Naive thymus-derived CD8-positive, alpha-beta T cell (primary cell): ENCODE measurements at regions not wholly inside any gene's neighbourhood (a gene's known extent, or its start where the extent isn't known, plus 50 kb on each side); places are given as distances from the start of the nearest gene placed in this dataset.

Source experiments
- ATAC-seq, 2 donors: fragments of 150-1000 bp; cut with Tn5 transposase in 1 of 2; sonication (Bioruptor Pico), chemical (Tn5 transposase) in 1 of 2; 1 replicate in 1 of 2; 2 replicates in 1 of 2; pipeline ENCODE4 v1.10.0; 2021; ENCODE audit warnings: mild to moderate bottlenecking in 2 of 2, moderate library complexity in 2 of 2
- POLR2A ChIA-PET: fragments of 350-600 bp; sonication (Branson Sonifier 250); formaldehyde crosslinking; loops from one replicate; lab custom pipeline; 2021; ENCODE audit warnings: antibody characterized with exemption; lab: Charles Lee
- DNase-seq, 10 donors: peaks; one replicate each; pipeline versions ENCODE4 v3.0.0 to v3.0.0-alpha.2; 2020 to 2022
- H3K27ac Mint-ChIP-seq, 10 donors: one replicate each; pipeline ENCODE4 v1.8.0; 2020 to 2022; ENCODE audit warnings: mild to moderate bottlenecking in 10 of 10, mixed read lengths in 10 of 10, moderate library complexity in 4 of 10, inconsistent platforms in 1 of 10
- H3K27me3 Mint-ChIP-seq, 5 donors: one replicate each; pipeline ENCODE4 v1.8.0; 2021 to 2022; ENCODE audit warnings: mixed read lengths in 5 of 5
- H3K36me3 Mint-ChIP-seq, 3 donors: one replicate each; pipeline ENCODE4 v1.8.0; 2020 to 2022; ENCODE audit warnings: mixed read lengths in 3 of 3, mild to moderate bottlenecking in 2 of 3, inconsistent platforms in 1 of 3
- H3K4me1 Mint-ChIP-seq, 4 donors: one replicate each; pipeline ENCODE4 v1.8.0; 2021 to 2022; ENCODE audit warnings: mixed read lengths in 4 of 4
- H3K4me3 Mint-ChIP-seq, 10 donors: one replicate each; pipeline ENCODE4 v1.8.0; 2020 to 2022; ENCODE audit warnings: mild to moderate bottlenecking in 10 of 10, mixed read lengths in 10 of 10, moderate library complexity in 6 of 10, inconsistent platforms in 1 of 10
- H3K9me3 Mint-ChIP-seq, 9 donors: one replicate each; pipeline ENCODE4 v1.8.0; 2020 to 2022; ENCODE audit warnings: mixed read lengths in 9 of 9, mild to moderate bottlenecking in 3 of 9, inconsistent platforms in 1 of 9, moderate library complexity in 1 of 9

DNA sequence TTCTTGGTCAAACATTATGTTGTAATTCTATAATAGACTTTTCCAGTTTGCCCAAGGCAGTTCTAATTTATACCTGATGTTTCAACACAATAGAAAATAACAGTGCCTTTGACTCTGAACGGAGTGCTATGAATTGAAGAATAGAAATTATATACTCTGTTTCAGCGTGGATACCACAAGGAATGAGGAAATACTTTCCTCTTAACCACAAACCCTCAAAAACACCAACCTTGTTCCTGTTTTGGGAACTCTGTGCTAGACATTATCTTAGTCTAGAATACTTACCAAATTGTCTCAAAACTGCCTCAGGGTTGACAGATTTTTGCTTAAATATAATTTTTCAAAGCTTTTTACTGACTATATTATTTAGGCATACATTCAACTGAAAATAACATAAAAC is 1629.3 kb downstream of the MRPL39 start:
- Mint-ChIP-seq H3K4me3 (no peak overlapping the region), H3K27ac (no peak overlapping the region), H3K27me3 (peaks cover 0 to 2% (median 0%) of the 10 kb centered on the region in 5 donors), H3K36me3 (no peaks in the 10 kb centered on the region), H3K4me1 (peaks cover 0 to 17% (median under 1%) of the 10 kb centered on the region in 4 donors), H3K9me3 (peaks cover 0 to 1% (median 0%) of the 10 kb centered on the region in 9 donors)
- no peak for ATAC-seq
- POLR2A ChIA-PET: no interaction called here
- DNase-seq: no peak

DNA sequence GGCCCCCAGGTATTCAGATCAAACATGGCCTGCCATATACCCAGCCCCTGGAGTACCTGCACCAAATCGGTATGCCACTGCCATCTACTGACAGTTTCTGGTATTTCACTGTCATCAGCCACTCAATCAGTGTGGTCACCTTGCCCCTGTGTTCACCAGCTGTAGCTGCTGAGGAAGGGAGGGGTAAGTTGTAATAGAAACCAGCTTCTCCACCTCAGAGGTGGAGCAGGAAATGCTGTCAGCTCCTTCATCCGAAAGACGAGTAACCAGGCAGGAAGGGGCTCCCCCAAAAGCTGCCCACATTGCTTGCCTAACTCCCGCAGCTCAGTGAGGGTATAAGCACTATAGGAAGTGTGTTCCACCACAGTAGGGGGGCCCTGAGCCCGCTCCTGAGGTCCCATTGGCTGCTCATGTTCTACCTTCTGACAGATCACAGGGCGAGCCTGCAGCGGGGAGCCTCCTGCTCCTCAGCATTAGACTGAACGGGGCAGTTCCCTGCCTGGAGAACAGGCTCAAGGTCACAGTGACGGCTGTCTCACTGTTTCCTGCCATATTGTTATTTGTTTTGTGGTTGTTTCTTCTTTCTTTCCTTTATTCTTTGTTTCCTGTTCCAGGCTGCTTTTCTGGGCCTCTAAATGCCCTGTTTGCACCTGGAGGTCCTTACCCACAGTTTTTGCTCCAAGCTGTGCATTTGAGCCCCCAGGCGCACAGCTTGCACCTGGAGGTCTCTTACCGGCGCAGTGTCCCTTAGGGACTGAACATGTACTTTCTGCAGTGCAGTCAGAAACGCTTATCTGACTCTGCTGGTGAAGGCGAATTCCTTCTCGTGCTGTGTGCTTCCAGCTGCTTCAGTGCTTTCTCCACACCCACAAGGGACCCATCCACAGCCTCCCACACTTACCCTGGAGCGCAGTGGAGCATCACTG is 1638.3 kb downstream of the MRPL39 start:
- POLR2A ChIA-PET: interaction anchor here (0.8 kb wide), 1 partner anchor 77 kb away, joined by 3 read pairs; no protein-coding TSS in a partner anchor
- no peaks in the 10 kb centered on the region for H3K27me3 Mint-ChIP-seq
- peak; percentile 90 for ATAC-seq

DNA sequence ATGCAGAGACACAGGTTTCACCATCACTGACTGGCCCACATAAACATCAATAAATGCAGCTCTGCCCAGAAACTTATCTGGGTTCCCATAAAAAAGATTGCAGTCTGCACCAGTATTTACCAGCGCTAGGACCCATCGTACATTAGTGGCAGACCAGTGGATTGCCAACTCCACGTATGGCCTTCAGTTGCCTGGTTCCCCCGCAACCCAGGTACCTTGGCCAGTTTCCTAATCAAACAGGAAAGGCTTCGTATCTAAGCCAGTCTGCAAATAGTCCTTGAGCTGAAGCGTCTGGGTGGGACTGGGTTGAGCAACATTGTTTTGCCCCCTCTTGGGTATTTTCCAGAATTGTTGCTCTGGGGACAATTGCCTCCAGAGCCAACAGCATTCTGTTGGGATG is 1639.3 kb downstream of the MRPL39 start:
- H3K4me1 Mint-ChIP-seq: peaks cover 7 to 33% (median 21%) of the 10 kb centered on the region in 4 donors
- H3K9me3 Mint-ChIP-seq: no peaks in the 10 kb centered on the region
- H3K4me3 Mint-ChIP-seq: peak overlapping the region in 1 of 10 donors; percentile 59
- peak overlapping the region in 9 of 10 donors; percentile 7 to 92 (median 82) for H3K27ac Mint-ChIP-seq
- DNase-seq: no peak
- H3K36me3 Mint-ChIP-seq: no peaks in the 10 kb centered on the region
- POLR2A ChIA-PET: interaction anchor here (0.7 kb wide), 1 partner anchor 326 kb away, joined by 3 read pairs; no protein-coding TSS in a partner anchor
- no peaks in the 10 kb centered on the region for H3K27me3 Mint-ChIP-seq
- ATAC-seq: no peak

More for the DNA sequence above, 1638.3 kb downstream of the MRPL39 start:
- H3K4me1 Mint-ChIP-seq: peaks cover 7 to 33% (median 21%) of the 10 kb centered on the region in 4 donors
- no peaks in the 10 kb centered on the region for H3K9me3 Mint-ChIP-seq
- no peaks in the 10 kb centered on the region for H3K36me3 Mint-ChIP-seq
- peak overlapping the region; percentile 7 to 93 (median 86) for H3K27ac Mint-ChIP-seq
- H3K4me3 Mint-ChIP-seq: peak overlapping the region; percentile 48 to 85 (median 78)
- DNase-seq: peak; percentile 38 to 90 (median 84)

DNA sequence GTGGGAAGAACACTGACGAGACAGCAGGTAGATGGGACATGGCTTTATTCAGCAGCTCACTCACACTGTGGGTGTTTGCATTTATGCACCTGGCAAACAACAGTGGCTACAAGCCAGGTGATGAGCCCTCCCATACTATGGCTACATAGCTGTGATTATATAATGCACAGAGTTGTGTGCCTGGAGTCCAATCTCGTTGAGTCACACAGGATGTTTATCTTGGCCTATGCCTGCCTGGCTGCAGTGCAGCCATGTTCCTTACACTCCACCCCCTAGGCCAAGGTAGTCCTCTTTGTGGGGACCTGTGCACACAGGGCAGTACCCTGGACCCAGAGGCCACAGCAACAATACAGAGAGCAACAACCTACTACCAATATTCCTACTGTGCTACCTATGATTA is 1643.8 kb downstream of the MRPL39 start:
- Mint-ChIP-seq H3K9me3 (no peaks in the 10 kb centered on the region), H3K27me3 (no peaks in the 10 kb centered on the region)

DNA sequence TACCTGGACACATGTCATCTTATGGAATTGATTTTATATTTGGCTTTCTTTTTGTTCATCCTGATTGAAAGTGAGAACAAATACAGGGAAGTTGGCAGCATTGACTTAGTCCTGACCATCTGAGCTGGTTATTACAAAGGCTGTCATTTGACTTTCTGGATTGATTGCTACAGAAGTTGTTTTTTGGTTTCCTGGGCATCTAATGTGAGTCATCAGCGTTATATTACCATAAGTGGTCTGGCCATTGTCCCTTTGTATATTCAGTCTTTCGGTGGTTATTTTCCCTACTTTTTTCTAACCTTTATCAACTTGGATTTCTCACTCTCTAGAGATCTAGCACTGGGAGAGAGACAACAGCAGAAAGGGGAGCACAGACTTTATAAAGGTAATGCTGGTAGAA is 1646.5 kb downstream of the MRPL39 start:
- H3K36me3 Mint-ChIP-seq: no peaks in the 10 kb centered on the region
- H3K27ac Mint-ChIP-seq: no peak overlapping the region
- no peak for ATAC-seq

More for the DNA sequence above, 1643.8 kb downstream of the MRPL39 start:
- Mint-ChIP-seq H3K4me1 (peaks cover 1 to 9% (median 5%) of the 10 kb centered on the region in 4 donors), H3K36me3 (no peaks in the 10 kb centered on the region), H3K27ac (no peak overlapping the region), H3K4me3 (no peak overlapping the region)
- DNase-seq (no peak), ATAC-seq (no peak)
- POLR2A ChIA-PET: interaction anchor here (0.6 kb wide), 1 partner anchor 106 kb away, joined by 10 read pairs; no protein-coding TSS in a partner anchor

DNA sequence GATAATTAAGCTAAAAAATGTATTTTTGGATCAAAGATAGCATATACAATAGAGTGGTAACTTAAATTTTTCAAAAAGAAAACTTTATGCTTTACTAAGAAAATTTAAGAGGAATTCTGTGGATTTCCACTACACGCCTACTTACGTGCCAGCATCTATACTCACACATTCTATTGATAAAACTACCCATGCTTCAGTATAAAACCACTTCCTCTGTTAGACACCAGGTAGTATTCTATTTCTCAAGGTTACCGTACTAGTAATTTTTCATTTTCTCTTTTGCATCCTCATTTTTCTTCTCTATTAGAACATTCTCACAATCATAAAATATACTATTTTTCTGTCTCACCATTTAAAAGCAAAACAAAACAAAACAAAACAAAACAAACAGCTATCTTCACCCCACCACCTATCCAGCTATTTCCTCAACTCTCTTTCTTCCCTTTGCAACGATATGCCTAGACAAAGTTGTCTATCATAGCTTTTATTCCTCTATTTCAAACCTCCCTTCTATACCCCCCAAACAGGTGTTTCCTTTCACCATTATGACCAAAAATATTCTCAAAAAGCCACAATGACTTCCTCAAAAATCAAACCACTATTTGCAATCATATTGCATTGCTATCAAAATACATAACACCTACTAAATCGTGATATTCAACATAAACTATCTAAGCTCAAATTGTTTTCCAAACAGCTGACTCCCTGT is 1652.0 kb downstream of the MRPL39 start:
- peak in 1 of 2 donors; percentile 52 for ATAC-seq
- no peak for DNase-seq
- Mint-ChIP-seq H3K27me3 (no peaks in the 10 kb centered on the region), H3K4me3 (peak overlapping the region; percentile 19 to 86 (median 70)), H3K9me3 (no peaks in the 10 kb centered on the region), H3K4me1 (peaks cover 8 to 46% (median 19%) of the 10 kb centered on the region in 4 donors), H3K27ac (peak overlapping the region in 9 of 10 donors; percentile 3 to 87 (median 19)), H3K36me3 (no peaks in the 10 kb centered on the region)
- POLR2A ChIA-PET: no interaction called here

More for the DNA sequence above, 1646.5 kb downstream of the MRPL39 start:
- no peak for DNase-seq
- POLR2A ChIA-PET: no interaction called here
- Mint-ChIP-seq H3K4me1 (peaks cover 0 to 12% (median 2%) of the 10 kb centered on the region in 4 donors), H3K9me3 (no peaks in the 10 kb centered on the region), H3K27me3 (no peaks in the 10 kb centered on the region), H3K4me3 (no peak overlapping the region)

DNA sequence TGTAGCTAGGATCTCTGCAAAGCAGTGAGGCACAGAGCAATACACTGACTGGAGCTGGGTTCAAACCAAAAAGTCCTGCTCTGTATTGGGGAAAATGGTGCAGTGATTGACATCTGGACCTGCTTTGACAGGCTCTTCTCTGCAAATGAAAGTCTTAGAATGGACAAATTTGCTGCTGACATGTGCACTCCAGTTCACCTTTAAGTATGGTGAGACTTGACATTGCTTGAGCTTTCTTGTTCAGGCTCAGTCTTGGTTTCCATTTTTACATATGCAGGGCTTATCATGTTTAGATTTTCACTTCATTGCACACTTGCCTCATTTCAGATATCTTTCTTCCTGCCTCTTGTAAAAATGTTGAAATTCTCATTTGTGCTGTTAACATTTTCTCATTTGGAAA is 1655.0 kb downstream of the MRPL39 start:
- DNase-seq (no peak), ATAC-seq (no peak)
- H3K27ac Mint-ChIP-seq: no peak overlapping the region
- POLR2A ChIA-PET: no interaction called here
- H3K36me3 Mint-ChIP-seq: no peaks in the 10 kb centered on the region
- H3K27me3 Mint-ChIP-seq: no peaks in the 10 kb centered on the region
- H3K9me3 Mint-ChIP-seq: no peaks in the 10 kb centered on the region
- no peak overlapping the region for H3K4me3 Mint-ChIP-seq
- peaks cover 19 to 58% (median 32%) of the 10 kb centered on the region in 4 donors for H3K4me1 Mint-ChIP-seq

DNA sequence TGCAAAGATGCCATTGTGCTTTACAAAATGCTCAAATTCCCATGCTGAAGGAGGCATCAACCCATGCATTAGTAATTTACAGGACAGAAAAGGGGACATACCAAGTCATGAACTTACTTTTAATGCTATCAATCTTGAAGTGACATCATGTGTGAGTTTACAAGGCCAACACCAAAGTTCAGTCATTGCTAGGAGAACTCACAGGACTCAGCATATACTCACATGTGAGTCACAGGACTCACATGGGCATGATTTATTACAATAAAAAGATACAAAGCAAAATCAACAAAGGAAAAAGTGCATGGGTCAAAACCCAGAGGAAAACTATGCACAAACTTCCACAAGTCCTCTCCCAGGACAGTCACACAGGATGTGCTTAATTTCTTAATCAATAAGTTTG is 1656.0 kb downstream of the MRPL39 start:
- DNase-seq: no peak
- POLR2A ChIA-PET: no interaction called here
- Mint-ChIP-seq H3K4me1 (peaks cover 19 to 52% (median 32%) of the 10 kb centered on the region in 4 donors), H3K27me3 (no peaks in the 10 kb centered on the region), H3K4me3 (no peak overlapping the region), H3K9me3 (no peaks in the 10 kb centered on the region), H3K27ac (no peak overlapping the region), H3K36me3 (no peaks in the 10 kb centered on the region)
- ATAC-seq: no peak

DNA sequence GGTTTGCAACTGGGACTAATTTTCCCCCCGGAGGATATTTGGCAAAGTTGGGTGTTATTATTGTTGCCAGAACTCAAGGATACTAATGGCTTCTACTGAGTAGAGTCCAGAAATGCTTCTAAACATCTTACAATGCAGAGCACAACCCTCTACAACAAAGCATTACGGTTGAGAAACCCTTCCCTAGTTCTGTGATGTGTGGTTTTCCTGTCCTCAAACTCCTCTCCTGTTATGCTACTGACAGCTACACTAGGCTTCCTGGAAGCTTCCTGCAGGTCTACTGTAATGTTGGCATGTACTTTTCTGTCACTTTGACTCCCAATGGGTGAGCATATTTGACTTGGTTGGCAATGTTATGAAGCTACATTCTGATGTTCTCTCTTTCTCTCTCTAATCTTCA is 1656.9 kb downstream of the MRPL39 start:
- DNase-seq: no peak
- no peaks in the 10 kb centered on the region for H3K9me3 Mint-ChIP-seq
- ATAC-seq: peak in 1 of 2 donors; percentile 53
- peaks cover 17 to 43% (median 26%) of the 10 kb centered on the region in 4 donors for H3K4me1 Mint-ChIP-seq
- POLR2A ChIA-PET: no interaction called here
- H3K36me3 Mint-ChIP-seq: no peaks in the 10 kb centered on the region
- H3K27ac Mint-ChIP-seq: peak overlapping the region in 2 of 10 donors; percentile 16 to 24
- H3K27me3 Mint-ChIP-seq: no peaks in the 10 kb centered on the region
- peak overlapping the region in 6 of 10 donors; percentile 7 to 47 (median 36) for H3K4me3 Mint-ChIP-seq

DNA sequence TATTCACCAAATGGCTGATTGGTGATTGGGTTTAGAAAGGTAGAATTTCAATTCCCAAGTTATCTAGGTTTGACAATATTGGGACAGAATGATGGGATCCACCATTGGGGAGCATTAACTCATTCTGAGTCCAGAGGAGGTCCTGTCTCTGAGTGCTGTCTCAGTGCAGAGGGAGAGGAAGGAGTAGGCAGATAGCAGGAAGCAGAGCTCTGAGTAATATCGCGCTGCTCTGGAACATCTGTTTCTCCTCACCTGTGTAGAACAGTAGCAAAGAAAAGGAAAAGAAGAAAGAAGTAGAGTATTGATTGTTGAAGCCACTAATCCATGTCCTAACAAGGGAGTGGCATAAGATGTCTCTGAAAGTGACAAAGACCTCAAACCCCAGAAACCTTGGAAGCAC is 1657.8 kb downstream of the MRPL39 start:
- H3K27ac Mint-ChIP-seq: peak overlapping the region in 4 of 10 donors; percentile 4 to 12 (median 10)
- no peaks in the 10 kb centered on the region for H3K9me3 Mint-ChIP-seq
- H3K36me3 Mint-ChIP-seq: peaks cover 0 to 5% (median 0%) of the 10 kb centered on the region in 3 donors
- POLR2A ChIA-PET: no interaction called here
- peaks cover 16 to 39% (median 23%) of the 10 kb centered on the region in 4 donors for H3K4me1 Mint-ChIP-seq
- ATAC-seq (no peak), DNase-seq (no peak)
- H3K4me3 Mint-ChIP-seq: peak overlapping the region in 5 of 10 donors; percentile 4 to 57 (median 11)
- no peaks in the 10 kb centered on the region for H3K27me3 Mint-ChIP-seq

DNA sequence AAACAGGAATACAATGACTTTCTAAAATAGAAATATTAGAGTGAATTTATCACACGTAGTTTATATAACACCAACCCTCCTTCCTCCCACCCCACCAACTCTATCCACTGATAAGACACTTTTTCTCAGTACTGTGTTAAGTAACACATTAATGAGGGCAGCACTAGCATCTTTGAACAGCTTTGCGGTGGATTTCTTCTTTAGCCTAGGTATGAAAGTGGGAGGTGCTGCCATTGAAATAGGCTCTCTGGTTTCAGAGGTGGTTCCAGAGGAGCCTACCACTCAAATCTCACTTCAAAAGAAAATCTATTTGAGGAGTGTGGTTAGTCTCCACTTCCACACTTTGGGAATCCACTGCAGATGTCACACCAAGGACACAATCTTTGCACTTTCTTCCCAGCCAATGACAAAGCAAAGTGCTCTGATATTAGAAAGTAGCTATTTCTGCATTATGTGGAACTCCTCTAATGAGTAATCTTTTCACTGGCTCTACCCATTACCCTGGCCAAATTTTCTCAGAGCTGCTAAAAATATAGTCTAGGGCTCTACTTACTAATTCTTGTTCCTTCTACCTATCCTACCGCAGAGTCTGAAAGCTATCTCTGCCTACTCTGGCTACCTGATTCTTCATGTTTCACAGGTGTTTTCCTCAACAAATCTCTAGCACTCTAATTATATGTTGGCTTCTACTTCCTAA is 1667.8 kb downstream of the MRPL39 start:
- H3K27me3 Mint-ChIP-seq: peaks cover 0 to 10% (median 0%) of the 10 kb centered on the region in 5 donors
- DNase-seq (no peak), ATAC-seq (no peak)
- no peaks in the 10 kb centered on the region for H3K9me3 Mint-ChIP-seq
- no peak overlapping the region for H3K4me3 Mint-ChIP-seq
- no peak overlapping the region for H3K27ac Mint-ChIP-seq
- H3K36me3 Mint-ChIP-seq: no peaks in the 10 kb centered on the region
- peaks cover 0 to 12% (median 1%) of the 10 kb centered on the region in 4 donors for H3K4me1 Mint-ChIP-seq
- POLR2A ChIA-PET: no interaction called here

DNA sequence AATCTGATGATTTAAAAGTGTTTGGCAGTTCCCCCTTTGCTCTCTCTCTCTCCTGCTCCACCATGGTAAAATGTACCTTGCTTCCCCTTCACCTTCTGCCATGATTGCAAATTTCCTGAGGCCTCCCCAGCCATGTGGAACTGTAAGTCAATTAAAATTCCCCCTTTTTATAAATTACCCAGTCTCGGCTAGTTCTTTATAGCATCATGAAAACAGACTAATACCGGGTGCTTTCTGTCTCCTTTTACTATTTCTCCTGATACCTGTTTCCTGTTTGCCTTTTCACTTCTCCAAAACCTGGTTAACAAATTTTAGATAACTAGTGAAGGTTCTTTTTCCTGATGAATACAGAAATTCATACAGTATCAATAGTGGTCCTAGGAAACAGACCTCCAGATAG is 1670.3 kb downstream of the MRPL39 start:
- H3K27ac Mint-ChIP-seq: peak overlapping the region in 2 of 10 donors; percentile 4 to 6

More for the DNA sequence above, 1670.3 kb downstream of the MRPL39 start:
- ATAC-seq: no peak
- no peak for DNase-seq
- no peaks in the 10 kb centered on the region for H3K36me3 Mint-ChIP-seq
- no peak overlapping the region for H3K4me3 Mint-ChIP-seq
- no peaks in the 10 kb centered on the region for H3K9me3 Mint-ChIP-seq
- POLR2A ChIA-PET: no interaction called here
- H3K4me1 Mint-ChIP-seq: peaks cover 0 to 12% (median 1%) of the 10 kb centered on the region in 4 donors
- peaks cover 0 to 10% (median 0%) of the 10 kb centered on the region in 5 donors for H3K27me3 Mint-ChIP-seq
